K562 (cell line): ENCODE measurements at regions not wholly inside any gene's neighbourhood (a gene's known extent, or its start where the extent isn't known, plus 50 kb on each side); places are given as distances from the start of the nearest gene placed in this dataset.

ENCODE experiments used
- MAZ ChIP-seq, 2 experiments: fragments of 450-650 bp in 1 of 2; sonication (generic) in 1 of 2; formaldehyde crosslinking; IDR thresholded peaks in 1 of 2; conservative IDR thresholded peaks in 1 of 2; 2 replicates each; pipeline versions ENCODE4 v1.4.0 to v1.5.0; 2020; ENCODE audit warnings: mild to moderate bottlenecking in 1 of 2, missing genetic modification reagents in 1 of 2
- ZSCAN29 ChIP-seq: fragments of 450-650 bp; IDR thresholded peaks from 2 replicates; pipeline ENCODE4 v1.6.1; 2017

- no peak for TF ChIP-seq ZSCAN29
- TF ChIP-seq MAZ (CRISPR knock-in tag; conservative IDR thresholded peaks at IDR 0.05 in 1 of 2, IDR thresholded peaks at IDR 0.05 in 1 of 2): no peak
These were observed 572.0 kb upstream of the NR2F2 start for GRCh38 chr15:95758451-95758850.
